Testis (tissue), 2 donors: ENCODE measurements at regions not wholly inside any gene's neighbourhood (a gene's known extent, or its start where the extent isn't known, plus 50 kb on each side); places are given as distances from the start of the nearest gene placed in this dataset.

Experiments used
- DNase-seq: peaks from one replicate; pipeline ENCODE4 v3.0.0-alpha.2; 2019
- H3K27ac ChIP-seq, 2 donors: fragments of 200-600 bp; sonication (generic); one replicate each; pipeline ENCODE4 v1.5.1; 2019
- H3K27me3 ChIP-seq: fragments of 200-600 bp; sonication (generic); one replicate; pipeline ENCODE4 v1.5.1; 2019
- H3K36me3 ChIP-seq: fragments of 200-600 bp; sonication (generic); one replicate; pipeline ENCODE4 v1.5.1; 2017; ENCODE audit warnings: low read depth; ENCODE audit errors: missing control alignments
- H3K4me1 ChIP-seq: fragments of 200-600 bp; sonication (generic); one replicate; pipeline ENCODE4 v1.5.1; 2019
- H3K4me3 ChIP-seq, 2 donors: fragments of 200-600 bp; sonication (generic); one replicate each; pipeline ENCODE4 v1.5.1; 2017 to 2019
- H3K9me3 ChIP-seq: fragments of 200-600 bp; sonication (generic); one replicate; pipeline ENCODE4 v1.5.1; 2017
- POLR2A ChIP-seq: fragments of 450-650 bp; IDR thresholded peaks from one replicate; pipeline ENCODE4 v1.6.1; 2017; ENCODE audit warnings: antibody characterized with exemption, mild to moderate bottlenecking, moderate library complexity
- WGBS, 2 donors: methylation state at CpG; one replicate each; pipeline ENCODE4 v1.1.5; 2018; 5-methylcytosine and 5-hydroxymethylcytosine counted together
- intact Hi-C: fragments of 100-400 bp; cut with DNase I; formaldehyde crosslinking; loops from one replicate; pipeline ENCODE4 v1.15.1; 2023; ENCODE audit warnings: low total_unique reads
- small RNA-seq, 2 donors: library from RNA; depleted of rRNA; stranded (forward); fragments of <200 nt; gene quantifications; one replicate each; pipeline ENCODE3, GENCODE V24; 2016
- TF ChIP-seq, protein P1 (sequence below), 3 experiments: fragments of 450-650 bp in 2 of 3; fragments of 200-600 bp in 1 of 3; sonication (generic) in 1 of 3; IDR thresholded peaks; one replicate each; pipeline ENCODE4 v1.5.1; 2016 to 2019; ENCODE audit warnings: antibody characterized with exemption in 3 of 3, mild to moderate bottlenecking in 2 of 3, moderate library complexity in 1 of 3

DNA sequence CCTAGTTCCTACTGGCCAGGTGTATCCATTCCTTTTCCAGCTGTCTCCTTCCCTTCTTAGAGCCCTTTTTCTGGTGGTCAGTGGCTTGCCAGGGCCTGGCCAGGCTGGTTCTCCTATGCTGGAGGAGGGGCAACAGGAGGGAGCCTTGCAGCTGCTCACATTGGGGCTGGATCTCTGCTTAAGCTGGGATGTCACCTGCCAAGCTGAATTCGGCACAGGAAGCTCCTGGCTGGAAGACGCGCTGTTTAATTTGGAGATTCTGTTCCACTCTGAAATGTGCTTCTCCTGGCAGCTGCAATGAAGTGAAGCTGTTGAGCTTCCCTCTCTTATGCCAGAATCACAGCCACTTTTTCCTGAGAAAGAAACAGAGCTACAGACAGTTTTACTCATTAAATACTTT is 56.0 kb upstream of the POU3F1 start:
- 67 to 88% methylated on average over 3 of the region's 3 CpGs for WGBS, 2 donors

DNA sequence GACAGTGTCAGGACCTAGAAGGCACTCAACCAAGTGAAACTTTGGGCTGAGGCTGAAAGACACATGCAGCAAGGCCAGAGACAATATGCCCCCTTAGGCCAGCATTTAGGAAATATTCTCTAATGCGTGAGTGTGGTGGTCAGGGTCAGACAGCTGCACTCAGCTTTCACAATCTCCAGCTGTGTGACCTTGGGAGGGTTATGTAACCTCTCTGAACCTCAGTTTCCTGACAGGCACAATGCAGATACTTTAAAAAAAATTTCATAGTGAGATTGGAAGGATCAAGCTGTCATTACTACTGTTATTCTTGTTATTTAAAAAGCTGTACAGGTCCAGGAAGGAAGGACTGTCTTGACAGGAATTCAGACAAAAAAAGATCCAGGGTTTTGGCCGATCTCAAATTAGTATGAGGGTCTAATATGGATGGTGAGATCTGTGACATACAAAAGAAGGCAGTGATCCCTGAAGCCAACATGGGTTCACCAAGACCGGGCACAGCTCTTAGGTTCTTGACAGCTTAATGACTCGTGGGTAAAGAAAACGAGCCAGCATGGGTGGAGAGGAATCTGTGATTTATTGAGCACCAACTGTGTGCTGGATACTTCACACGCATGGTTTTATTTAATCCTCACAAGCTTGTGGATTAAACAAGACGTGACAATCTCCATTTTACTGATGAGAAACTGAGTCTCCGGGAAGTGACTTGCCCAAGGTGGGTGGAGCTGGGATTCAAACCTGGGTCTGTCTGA is 54.6 kb upstream of the POU3F1 start:
- intact Hi-C loops = no loop called here
- TF ChIP-seq POLR2A = no peak
- TF ChIP-seq, protein P1, sequence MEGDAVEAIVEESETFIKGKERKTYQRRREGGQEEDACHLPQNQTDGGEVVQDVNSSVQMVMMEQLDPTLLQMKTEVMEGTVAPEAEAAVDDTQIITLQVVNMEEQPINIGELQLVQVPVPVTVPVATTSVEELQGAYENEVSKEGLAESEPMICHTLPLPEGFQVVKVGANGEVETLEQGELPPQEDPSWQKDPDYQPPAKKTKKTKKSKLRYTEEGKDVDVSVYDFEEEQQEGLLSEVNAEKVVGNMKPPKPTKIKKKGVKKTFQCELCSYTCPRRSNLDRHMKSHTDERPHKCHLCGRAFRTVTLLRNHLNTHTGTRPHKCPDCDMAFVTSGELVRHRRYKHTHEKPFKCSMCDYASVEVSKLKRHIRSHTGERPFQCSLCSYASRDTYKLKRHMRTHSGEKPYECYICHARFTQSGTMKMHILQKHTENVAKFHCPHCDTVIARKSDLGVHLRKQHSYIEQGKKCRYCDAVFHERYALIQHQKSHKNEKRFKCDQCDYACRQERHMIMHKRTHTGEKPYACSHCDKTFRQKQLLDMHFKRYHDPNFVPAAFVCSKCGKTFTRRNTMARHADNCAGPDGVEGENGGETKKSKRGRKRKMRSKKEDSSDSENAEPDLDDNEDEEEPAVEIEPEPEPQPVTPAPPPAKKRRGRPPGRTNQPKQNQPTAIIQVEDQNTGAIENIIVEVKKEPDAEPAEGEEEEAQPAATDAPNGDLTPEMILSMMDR (IDR thresholded peaks at IDR 0.05) = no peak

More for the DNA sequence above, 56.0 kb upstream of the POU3F1 start:
- H3K36me3 ChIP-seq = no peaks in the 10 kb centered on the region
- TF ChIP-seq POLR2A = no peak
- TF ChIP-seq, protein P1 (IDR thresholded peaks at IDR 0.05) = no peak
- no peak overlapping the region for H3K27ac ChIP-seq
- no peak for DNase-seq
- intact Hi-C loops = no loop called here
- H3K4me1 ChIP-seq = no peaks in the 10 kb centered on the region
- no peaks in the 10 kb centered on the region for H3K9me3 ChIP-seq
- no peak overlapping the region for H3K4me3 ChIP-seq
- no peaks in the 10 kb centered on the region for H3K27me3 ChIP-seq

DNA sequence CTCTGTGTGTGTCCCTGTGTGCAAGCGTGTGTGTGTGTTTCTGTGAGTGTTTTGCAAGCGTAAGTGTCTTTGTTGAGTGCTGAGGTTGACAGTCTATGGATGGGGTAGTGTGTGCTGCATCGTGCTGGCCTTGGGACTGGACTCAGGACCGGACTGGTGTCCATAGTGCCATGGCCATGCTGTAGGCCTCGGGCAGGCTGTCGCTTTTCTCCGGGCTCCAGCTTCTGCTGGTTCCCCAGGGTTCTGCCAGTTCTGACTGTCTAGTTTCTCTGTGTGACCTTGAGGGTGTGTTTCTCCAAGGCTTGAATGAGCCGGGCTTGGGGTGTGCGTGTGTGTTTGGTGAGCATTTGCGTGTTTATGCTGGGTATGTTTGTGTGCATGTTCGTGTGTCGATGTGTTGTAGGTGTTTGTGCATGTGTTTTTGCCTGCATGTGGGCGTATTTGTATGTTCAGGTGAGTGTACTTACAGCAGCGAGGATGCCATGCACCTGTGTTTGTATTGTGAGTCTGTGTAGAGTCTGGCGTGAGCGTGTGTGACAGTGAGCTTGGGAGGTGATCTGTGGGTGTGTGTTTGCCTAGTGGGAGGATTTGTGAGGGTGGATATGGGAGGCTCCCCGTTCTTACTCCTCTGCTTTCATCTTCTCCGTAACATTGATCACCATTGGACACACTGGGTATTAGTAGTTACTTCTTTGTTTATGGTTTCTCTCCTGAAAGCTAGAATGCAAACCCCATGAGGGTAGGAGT is 51.7 kb upstream of the POU3F1 start:
- no peaks in the 10 kb centered on the region for H3K4me1 ChIP-seq
- intact Hi-C loops = no loop called here
- no peak overlapping the region for H3K27ac ChIP-seq
- TF ChIP-seq, protein P1 (IDR thresholded peaks at IDR 0.05) = no peak
- TF ChIP-seq POLR2A = no peak
- no peak overlapping the region for H3K4me3 ChIP-seq
- no peak for DNase-seq
- no peaks in the 10 kb centered on the region for H3K9me3 ChIP-seq
- WGBS, 2 donors = 80 to 83% methylated on average over 18 of the region's 18 CpGs
- H3K27me3 ChIP-seq = no peaks in the 10 kb centered on the region
- no peaks in the 10 kb centered on the region for H3K36me3 ChIP-seq

More for the DNA sequence above, 54.6 kb upstream of the POU3F1 start:
- no peak for DNase-seq
- Histone ChIP-seq H3K27ac (no peak overlapping the region), H3K9me3 (no peaks in the 10 kb centered on the region), H3K27me3 (no peaks in the 10 kb centered on the region), H3K36me3 (no peaks in the 10 kb centered on the region), H3K4me1 (no peaks in the 10 kb centered on the region), H3K4me3 (no peak overlapping the region)
- WGBS, 2 donors = 80 to 85% methylated on average over 8 of the region's 8 CpGs

DNA sequence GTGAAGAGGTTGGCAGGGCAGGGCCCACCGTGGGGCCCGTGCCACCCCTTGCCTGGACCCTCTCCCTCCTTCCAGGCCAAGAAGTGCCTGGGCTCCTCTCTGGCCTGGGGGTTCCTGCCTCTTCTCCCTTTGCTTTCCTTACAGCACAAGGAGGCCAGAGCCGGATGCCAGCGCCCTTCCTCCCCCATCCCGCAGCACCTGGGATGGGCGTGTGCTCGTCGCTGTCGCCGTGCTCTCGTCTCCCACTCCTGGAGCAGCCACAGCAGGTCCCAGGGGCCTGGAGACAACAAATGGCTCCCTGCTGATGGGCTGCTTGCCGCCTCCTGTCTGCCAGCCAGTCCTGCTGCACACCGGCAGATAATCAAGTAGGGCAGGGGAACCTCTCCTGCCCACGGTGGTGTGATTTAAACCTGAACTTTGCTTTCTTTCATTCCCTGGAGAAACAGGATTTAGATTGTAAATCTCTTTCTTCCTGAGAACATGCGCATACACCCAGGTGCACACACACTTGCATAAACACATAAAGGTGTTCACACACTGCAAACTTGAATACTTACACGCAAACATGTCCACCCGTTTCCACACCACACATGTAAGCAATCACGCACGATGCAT is 50.8 kb upstream of the POU3F1 start:
- no peak for DNase-seq
- H3K4me3 ChIP-seq = no peak overlapping the region
- no peak overlapping the region for H3K27ac ChIP-seq
- WGBS, 2 donors = 76 to 77% methylated on average over 17 to 19 of the region's 19 CpGs
- no peaks in the 10 kb centered on the region for H3K36me3 ChIP-seq
- no peaks in the 10 kb centered on the region for H3K4me1 ChIP-seq
- TF ChIP-seq POLR2A = no peak
- TF ChIP-seq, protein P1 (IDR thresholded peaks at IDR 0.05) = no peak
- intact Hi-C loops = no loop called here
- H3K9me3 ChIP-seq = no peaks in the 10 kb centered on the region
- no peaks in the 10 kb centered on the region for H3K27me3 ChIP-seq

Small RNAs in the stretch of these regions (small RNA-seq; reads per million reads assigned to genes)
- gene RNU6-753P = 0 reads per million in 2 donors
